ENCODE measurements at regions not wholly inside any gene's neighbourhood (a gene's known extent, or its start where the extent isn't known, plus 50 kb on each side); places are given as distances from the start of the nearest gene placed in this dataset.

GRCh38 chr11:80473562-80473961 lies 1032.7 kb upstream of the TENM4 start:
- H3K27me3 ChIP-seq (ENCODE audit: insufficient read depth, poor library complexity, severe bottlenecking): no peaks in the 10 kb centered on the region
- TF ChIP-seq REST (IDR thresholded peaks at IDR 0.05; ENCODE audit: insufficient replicate concordance, low read depth) (no peak), SPI1 (IDR thresholded peaks at IDR 0.05; ENCODE audit: borderline replicate concordance, low read depth) (no peak), GABPA (IDR thresholded peaks at IDR 0.05; ENCODE audit: low read depth) (no peak), POLR2AphosphoS5 (IDR thresholded peaks at IDR 0.05; ENCODE audit: low read depth) (no peak), CTCF (IDR thresholded peaks at IDR 0.05; ENCODE audit: insufficient read depth, low read length) (no peak)
- H3K4me3 ChIP-seq (replicated peaks; ENCODE audit: insufficient read depth, low read length): no peak overlapping the region
- no peak for DNase-seq (ENCODE audit: low read depth in 1 of 2, low spot score in 1 of 2)
- no peak overlapping the region for H3K27ac ChIP-seq (replicated peaks)

GRCh38 chr11:80469871-80470270 lies 1029.0 kb upstream of the TENM4 start:
- TF ChIP-seq SPI1 (IDR thresholded peaks at IDR 0.05; ENCODE audit: borderline replicate concordance, low read depth): no peak
- TF ChIP-seq GABPA (IDR thresholded peaks at IDR 0.05; ENCODE audit: low read depth): no peak
- no peak for TF ChIP-seq REST (IDR thresholded peaks at IDR 0.05; ENCODE audit: insufficient replicate concordance, low read depth)
- no peak for TF ChIP-seq POLR2AphosphoS5 (IDR thresholded peaks at IDR 0.05; ENCODE audit: low read depth)
- no peak for TF ChIP-seq CTCF (IDR thresholded peaks at IDR 0.05; ENCODE audit: insufficient read depth, low read length)
- no peak for DNase-seq (ENCODE audit: low read depth in 1 of 2, low spot score in 1 of 2)

GRCh38 chr11:80466570-80466969 lies 1025.7 kb upstream of the TENM4 start:
- no peaks in the 10 kb centered on the region for H3K27me3 ChIP-seq (ENCODE audit: insufficient read depth, poor library complexity, severe bottlenecking)
- no peak overlapping the region for H3K27ac ChIP-seq (replicated peaks)
- TF ChIP-seq POLR2AphosphoS5 (IDR thresholded peaks at IDR 0.05; ENCODE audit: low read depth) (no peak), REST (IDR thresholded peaks at IDR 0.05; ENCODE audit: insufficient replicate concordance, low read depth) (no peak), CTCF (IDR thresholded peaks at IDR 0.05; ENCODE audit: insufficient read depth, low read length) (no peak), GABPA (IDR thresholded peaks at IDR 0.05; ENCODE audit: low read depth) (no peak), SPI1 (IDR thresholded peaks at IDR 0.05; ENCODE audit: borderline replicate concordance, low read depth) (no peak)
- DNase-seq (ENCODE audit: low read depth in 1 of 2, low spot score in 1 of 2): no peak
- no peak overlapping the region for H3K4me3 ChIP-seq (replicated peaks; ENCODE audit: insufficient read depth, low read length)

More at GRCh38 chr11:80469871-80470270, 1029.0 kb upstream of the TENM4 start:
- Histone ChIP-seq H3K27me3 (ENCODE audit: insufficient read depth, poor library complexity, severe bottlenecking) (no peaks in the 10 kb centered on the region), H3K4me3 (replicated peaks; ENCODE audit: insufficient read depth, low read length) (no peak overlapping the region), H3K27ac (replicated peaks) (no peak overlapping the region)

Data from HL-60 (cell line).